Thyroid gland (tissue), 4 donors: ENCODE measurements at regions not wholly inside any gene's neighbourhood (a gene's known extent, or its start where the extent isn't known, plus 50 kb on each side); places are given as distances from the start of the nearest gene placed in this dataset.

ENCODE experiments used
- POLR2A ChIP-seq, 2 donors: fragments of 450-650 bp; IDR thresholded peaks; one replicate each; pipeline ENCODE4 v1.6.1; 2017; ENCODE audit warnings: antibody characterized with exemption in 2 of 2, mild to moderate bottlenecking in 2 of 2, moderate library complexity in 1 of 2
- TF ChIP-seq, protein P1 (sequence below), 6 experiments: fragments of 200-600 bp in 3 of 6; fragments of 450-650 bp in 3 of 6; sonication (generic) in 3 of 6; IDR thresholded peaks; one replicate each; pipeline ENCODE4 v1.5.1; 2016 to 2019; ENCODE audit warnings: antibody characterized with exemption in 6 of 6, mild to moderate bottlenecking in 2 of 6, inconsistent platforms in 1 of 6, moderate library complexity in 1 of 6

DNA sequence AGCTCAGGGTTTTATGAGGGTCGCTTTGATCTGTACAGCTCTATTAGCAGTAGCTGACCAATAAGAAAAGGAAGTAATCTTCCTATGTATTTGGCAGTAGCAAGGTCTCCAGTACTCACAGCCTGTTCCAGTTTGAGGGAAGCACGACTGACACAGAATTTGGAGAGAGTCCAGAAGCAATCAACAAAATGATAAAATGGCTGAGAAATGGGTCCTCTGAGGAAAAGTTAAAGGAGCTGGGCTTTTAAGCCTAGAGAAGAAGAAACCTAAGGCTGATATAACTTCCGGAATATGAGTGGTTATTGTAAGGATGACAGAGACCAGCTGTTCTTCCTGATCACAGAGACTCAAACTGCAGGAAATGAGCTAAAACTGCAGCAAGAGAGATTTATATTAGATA lies 382.8 kb downstream of the GPD2 start:
- TF ChIP-seq, protein P1, sequence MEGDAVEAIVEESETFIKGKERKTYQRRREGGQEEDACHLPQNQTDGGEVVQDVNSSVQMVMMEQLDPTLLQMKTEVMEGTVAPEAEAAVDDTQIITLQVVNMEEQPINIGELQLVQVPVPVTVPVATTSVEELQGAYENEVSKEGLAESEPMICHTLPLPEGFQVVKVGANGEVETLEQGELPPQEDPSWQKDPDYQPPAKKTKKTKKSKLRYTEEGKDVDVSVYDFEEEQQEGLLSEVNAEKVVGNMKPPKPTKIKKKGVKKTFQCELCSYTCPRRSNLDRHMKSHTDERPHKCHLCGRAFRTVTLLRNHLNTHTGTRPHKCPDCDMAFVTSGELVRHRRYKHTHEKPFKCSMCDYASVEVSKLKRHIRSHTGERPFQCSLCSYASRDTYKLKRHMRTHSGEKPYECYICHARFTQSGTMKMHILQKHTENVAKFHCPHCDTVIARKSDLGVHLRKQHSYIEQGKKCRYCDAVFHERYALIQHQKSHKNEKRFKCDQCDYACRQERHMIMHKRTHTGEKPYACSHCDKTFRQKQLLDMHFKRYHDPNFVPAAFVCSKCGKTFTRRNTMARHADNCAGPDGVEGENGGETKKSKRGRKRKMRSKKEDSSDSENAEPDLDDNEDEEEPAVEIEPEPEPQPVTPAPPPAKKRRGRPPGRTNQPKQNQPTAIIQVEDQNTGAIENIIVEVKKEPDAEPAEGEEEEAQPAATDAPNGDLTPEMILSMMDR (IDR thresholded peaks at IDR 0.05): no peak
- no peak for TF ChIP-seq POLR2A (IDR thresholded peaks at IDR 0.05)
